HUES6 (cell line): ENCODE measurements at regions not wholly inside any gene's neighbourhood (a gene's known extent, or its start where the extent isn't known, plus 50 kb on each side); places are given as distances from the start of the nearest gene placed in this dataset.

Experiments
- H3K27ac ChIP-seq: 2 replicates; pipeline ENCODE4 v1.7.0; 2013; ENCODE audit warnings: low read depth, mild to moderate bottlenecking, low read length, inconsistent platforms
- H3K27me3 ChIP-seq: 2 replicates; pipeline ENCODE4 v1.6.1; 2013; ENCODE audit warnings: low read length; ENCODE audit not compliant: control insufficient read depth, insufficient read depth
- H3K36me3 ChIP-seq: 2 replicates; pipeline ENCODE4 v1.6.1; 2013; ENCODE audit warnings: low read length; ENCODE audit not compliant: control insufficient read depth, insufficient read depth
- H3K4me1 ChIP-seq: 2 replicates; pipeline ENCODE4 v1.6.1; 2013; ENCODE audit warnings: low read length; ENCODE audit not compliant: control insufficient read depth, insufficient read depth
- H3K4me3 ChIP-seq: 2 replicates; pipeline ENCODE4 v1.5.1; 2013; ENCODE audit warnings: low read depth, low read length
- H3K9ac ChIP-seq: one replicate; pipeline ENCODE4 v1.6.1; 2013; ENCODE audit warnings: mild to moderate bottlenecking, low read length
- H3K9me3 ChIP-seq: 2 replicates; pipeline ENCODE4 v1.6.1; 2013; ENCODE audit warnings: low read depth, low read length; ENCODE audit not compliant: control insufficient read depth, insufficient read depth

GRCh38 chr4:152021788-152022438 lies 261.1 kb upstream of the GATB start:
- H3K9ac ChIP-seq = no peak overlapping the region
- no peaks in the 10 kb centered on the region for H3K9me3 ChIP-seq
- no peaks in the 10 kb centered on the region for H3K27me3 ChIP-seq
- no peak overlapping the region for H3K27ac ChIP-seq
- H3K36me3 ChIP-seq = no peaks in the 10 kb centered on the region
- H3K4me1 ChIP-seq = no peaks in the 10 kb centered on the region
- H3K4me3 ChIP-seq = no peak overlapping the region

- Histone ChIP-seq H3K27ac (no peak overlapping the region), H3K9ac (no peak overlapping the region), H3K9me3 (no peaks in the 10 kb centered on the region), H3K27me3 (no peaks in the 10 kb centered on the region; the same call in 1 of the 2 replicates), H3K4me3 (no peak overlapping the region), H3K4me1 (no peaks in the 10 kb centered on the region), H3K36me3 (no peaks in the 10 kb centered on the region)
These were observed 259.3 kb upstream of the GATB start for GRCh38 chr4:152020073-152020472.

GRCh38 chr4:152016303-152016620 lies 255.5 kb upstream of the GATB start:
- Histone ChIP-seq H3K27ac (no peak overlapping the region), H3K9me3 (peaks cover 15% of the 10 kb centered on the region; the same call in 1 of the 2 replicates), H3K4me1 (no peaks in the 10 kb centered on the region), H3K4me3 (no peak overlapping the region), H3K27me3 (no peaks in the 10 kb centered on the region; the same call in 1 of the 2 replicates), H3K9ac (no peak overlapping the region), H3K36me3 (no peaks in the 10 kb centered on the region)

- Histone ChIP-seq H3K4me1 (peaks cover 2% of the 10 kb centered on the region; the same call in 1 of the 2 replicates), H3K27ac (no peak overlapping the region), H3K4me3 (no peak overlapping the region), H3K9ac (no peak overlapping the region), H3K9me3 (peaks cover 15% of the 10 kb centered on the region; the same call in 1 of the 2 replicates), H3K27me3 (no peaks in the 10 kb centered on the region; the same call in 1 of the 2 replicates), H3K36me3 (no peaks in the 10 kb centered on the region)
These were observed 254.9 kb upstream of the GATB start for GRCh38 chr4:152015597-152016302.

GRCh38 chr4:152014280-152014679 lies 253.5 kb upstream of the GATB start:
- H3K9ac ChIP-seq = no peak overlapping the region
- H3K27me3 ChIP-seq = peaks cover 2% of the 10 kb centered on the region; the same call in 1 of the 2 replicates
- H3K27ac ChIP-seq = no peak overlapping the region
- no peak overlapping the region for H3K4me3 ChIP-seq
- H3K36me3 ChIP-seq = no peaks in the 10 kb centered on the region
- H3K4me1 ChIP-seq = peaks cover 16% of the 10 kb centered on the region
- peaks cover 15% of the 10 kb centered on the region; the same call in 1 of the 2 replicates for H3K9me3 ChIP-seq

GRCh38 chr4:152011469-152011868 lies 250.7 kb upstream of the GATB start:
- Histone ChIP-seq H3K9ac (no peak overlapping the region), H3K36me3 (no peaks in the 10 kb centered on the region), H3K4me3 (no peak overlapping the region), H3K27ac (no peak overlapping the region), H3K27me3 (peaks cover 13% of the 10 kb centered on the region; the same call in 1 of the 2 replicates), H3K4me1 (peaks cover 21% of the 10 kb centered on the region), H3K9me3 (peaks cover 15% of the 10 kb centered on the region; the same call in 1 of the 2 replicates)

GRCh38 chr4:152010710-152011079 lies 249.9 kb upstream of the GATB start:
- Histone ChIP-seq H3K9me3 (peaks cover 15% of the 10 kb centered on the region; the same call in 1 of the 2 replicates), H3K4me3 (no peak overlapping the region), H3K9ac (no peak overlapping the region), H3K27ac (no peak overlapping the region), H3K36me3 (no peaks in the 10 kb centered on the region), H3K4me1 (peaks cover 21% of the 10 kb centered on the region), H3K27me3 (peaks cover 15% of the 10 kb centered on the region; the same call in 1 of the 2 replicates)

GRCh38 chr4:152009983-152010709 lies 249.3 kb upstream of the GATB start:
- Histone ChIP-seq H3K36me3 (no peaks in the 10 kb centered on the region), H3K9ac (no peak overlapping the region), H3K9me3 (peaks cover 15% of the 10 kb centered on the region; the same call in 1 of the 2 replicates), H3K4me3 (no peak overlapping the region), H3K27ac (no peak overlapping the region), H3K27me3 (peaks cover 15% of the 10 kb centered on the region; the same call in 1 of the 2 replicates), H3K4me1 (peaks cover 21% of the 10 kb centered on the region)

- no peaks in the 10 kb centered on the region for H3K36me3 ChIP-seq
- H3K4me1 ChIP-seq = peaks cover 21% of the 10 kb centered on the region
- H3K27me3 ChIP-seq = peaks cover 19% of the 10 kb centered on the region; the same call in 1 of the 2 replicates
- no peak overlapping the region for H3K9ac ChIP-seq
- peaks cover 13% of the 10 kb centered on the region; the same call in 1 of the 2 replicates for H3K9me3 ChIP-seq
- no peak overlapping the region for H3K27ac ChIP-seq
- H3K4me3 ChIP-seq = no peak overlapping the region
These were observed 248.3 kb upstream of the GATB start for GRCh38 chr4:152009031-152009670.

GRCh38 chr4:152007111-152007510 lies 246.3 kb upstream of the GATB start:
- Histone ChIP-seq H3K4me3 (no peak overlapping the region), H3K9ac (no peak overlapping the region), H3K9me3 (no peaks in the 10 kb centered on the region), H3K27me3 (peaks cover 31% of the 10 kb centered on the region; the same call in 1 of the 2 replicates), H3K27ac (no peak overlapping the region), H3K4me1 (peaks cover 21% of the 10 kb centered on the region), H3K36me3 (no peaks in the 10 kb centered on the region)
